ENCODE measurements at regions not wholly inside any gene's neighbourhood (a gene's known extent, or its start where the extent isn't known, plus 50 kb on each side); places are given as distances from the start of the nearest gene placed in this dataset.
"Not testable (repeated sequence)": the region's sequence is repeated elsewhere in the genome, so short reads cannot be mapped to it uniquely, and the experiment has no call there.

DNA sequence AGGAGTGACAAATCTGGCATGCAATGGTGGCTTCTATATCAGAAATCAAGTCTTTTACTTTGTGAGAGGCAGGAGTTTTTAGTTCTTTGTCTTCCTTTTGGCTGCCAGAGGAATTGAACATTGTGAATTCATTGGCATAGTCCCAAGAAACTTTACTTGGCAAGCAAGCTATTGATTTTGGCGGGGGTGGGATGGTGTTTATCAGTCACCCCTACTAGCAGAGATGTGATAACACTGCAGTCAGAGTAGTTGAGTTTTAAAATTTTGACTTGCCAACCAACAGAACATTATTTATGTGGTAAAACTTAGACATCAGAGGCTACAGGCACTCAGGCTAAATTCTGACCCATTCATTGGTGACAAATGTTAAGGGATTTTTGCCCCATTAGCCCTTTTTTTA lies 129.2 kb downstream of the FAM72B start:
- not testable (repeated sequence) for H3K9me2 ChIP-seq (ENCODE audit: low read depth, low read length); H3K4me3 ChIP-seq (ENCODE audit: low read depth, low read length, poor library complexity, severe bottlenecking); H4K20me1 ChIP-seq (ENCODE audit: insufficient read depth, low read length); H3K4me1 ChIP-seq (ENCODE audit: insufficient read depth, low read length, severe bottlenecking); H3K27me3 ChIP-seq (ENCODE audit: insufficient read depth, low read length); H2AFZ ChIP-seq (ENCODE audit: low read length); H3K36me3 ChIP-seq (ENCODE audit: insufficient read depth, low read length); H3K9ac ChIP-seq (ENCODE audit: low read length); H3K27ac ChIP-seq (ENCODE audit: low read depth, low read length, poor library complexity, severe bottlenecking); H3K79me2 ChIP-seq (ENCODE audit: insufficient read depth, low read length); H3K9me3 ChIP-seq (ENCODE audit: low read length); H3F3A ChIP-seq (ENCODE audit: insufficient read depth, low read length); H3K4me2 ChIP-seq (ENCODE audit: low read length)

GRCh38 chr1:121066925-121067324 lies 117.2 kb downstream of the FAM72B start:
- not testable (repeated sequence) for H2AFZ ChIP-seq (ENCODE audit: low read length); H3K79me2 ChIP-seq (ENCODE audit: insufficient read depth, low read length); H3K9ac ChIP-seq (ENCODE audit: low read length); H3K36me3 ChIP-seq (ENCODE audit: insufficient read depth, low read length); H3K27me3 ChIP-seq (ENCODE audit: insufficient read depth, low read length); H3F3A ChIP-seq (ENCODE audit: insufficient read depth, low read length); H3K27ac ChIP-seq (ENCODE audit: low read depth, low read length, poor library complexity, severe bottlenecking); H3K4me1 ChIP-seq (ENCODE audit: insufficient read depth, low read length, severe bottlenecking); H3K9me3 ChIP-seq (ENCODE audit: low read length); H4K20me1 ChIP-seq (ENCODE audit: insufficient read depth, low read length); H3K9me2 ChIP-seq (ENCODE audit: low read depth, low read length); H3K4me3 ChIP-seq (ENCODE audit: low read depth, low read length, poor library complexity, severe bottlenecking); H3K4me2 ChIP-seq (ENCODE audit: low read length)

DNA sequence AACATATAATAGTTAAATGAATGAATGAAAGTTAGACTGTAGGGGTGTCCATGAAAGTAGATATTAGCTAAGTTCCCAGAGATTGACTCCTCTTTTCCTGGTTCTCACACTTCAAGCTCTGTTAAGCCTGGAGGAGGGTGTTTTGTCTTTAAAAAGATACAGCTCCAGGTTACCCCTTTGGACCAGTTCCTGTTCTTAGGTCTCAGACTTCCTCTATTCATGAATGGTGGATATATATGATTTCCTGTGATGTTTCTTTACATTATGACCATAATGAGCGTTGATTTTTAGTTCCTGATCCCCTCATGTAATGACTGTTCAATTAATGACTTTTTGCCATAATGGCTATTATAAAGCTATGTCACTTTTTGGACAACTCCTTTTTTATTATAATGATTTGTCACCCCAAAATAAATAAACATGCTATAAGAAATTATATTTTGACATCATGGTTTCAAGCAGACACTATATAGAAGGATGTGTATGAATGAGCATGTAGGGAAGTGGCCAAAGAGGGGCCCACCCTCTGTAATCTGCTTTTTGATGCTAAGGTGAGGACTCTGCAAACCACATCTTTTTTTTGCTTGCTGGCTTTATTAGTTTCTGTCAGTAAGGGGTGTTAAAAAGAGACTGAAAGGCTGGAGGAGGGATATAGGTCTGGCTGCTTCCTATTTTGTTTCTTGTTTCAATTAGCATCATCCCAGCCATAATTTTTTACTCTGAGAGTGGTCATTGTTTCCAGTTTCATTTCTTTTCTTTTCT lies 115.2 kb downstream of the FAM72B start:
- not testable (repeated sequence) for H3K9me2 ChIP-seq (ENCODE audit: low read depth, low read length); H3K36me3 ChIP-seq (ENCODE audit: insufficient read depth, low read length); H3K9me3 ChIP-seq (ENCODE audit: low read length); H3K79me2 ChIP-seq (ENCODE audit: insufficient read depth, low read length); H3K27ac ChIP-seq (ENCODE audit: low read depth, low read length, poor library complexity, severe bottlenecking); H3K4me2 ChIP-seq (ENCODE audit: low read length); H3K4me1 ChIP-seq (ENCODE audit: insufficient read depth, low read length, severe bottlenecking); H3F3A ChIP-seq (ENCODE audit: insufficient read depth, low read length); H4K20me1 ChIP-seq (ENCODE audit: insufficient read depth, low read length); H2AFZ ChIP-seq (ENCODE audit: low read length); H3K9ac ChIP-seq (ENCODE audit: low read length); H3K4me3 ChIP-seq (ENCODE audit: low read depth, low read length, poor library complexity, severe bottlenecking); H3K27me3 ChIP-seq (ENCODE audit: insufficient read depth, low read length)

GRCh38 chr1:121073852-121074251 lies 110.3 kb downstream of the FAM72B start:
- not testable (repeated sequence) for H3K9me2 ChIP-seq (ENCODE audit: low read depth, low read length); H2AFZ ChIP-seq (ENCODE audit: low read length); H3K36me3 ChIP-seq (ENCODE audit: insufficient read depth, low read length); H3K27ac ChIP-seq (ENCODE audit: low read depth, low read length, poor library complexity, severe bottlenecking); H3F3A ChIP-seq (ENCODE audit: insufficient read depth, low read length); H4K20me1 ChIP-seq (ENCODE audit: insufficient read depth, low read length); H3K4me3 ChIP-seq (ENCODE audit: low read depth, low read length, poor library complexity, severe bottlenecking); H3K79me2 ChIP-seq (ENCODE audit: insufficient read depth, low read length); H3K27me3 ChIP-seq (ENCODE audit: insufficient read depth, low read length); H3K4me2 ChIP-seq (ENCODE audit: low read length); H3K4me1 ChIP-seq (ENCODE audit: insufficient read depth, low read length, severe bottlenecking); H3K9ac ChIP-seq (ENCODE audit: low read length); H3K9me3 ChIP-seq (ENCODE audit: low read length)

GRCh38 chr1:121075254-121075805 lies 108.8 kb downstream of the FAM72B start:
- not testable (repeated sequence) for H2AFZ ChIP-seq (ENCODE audit: low read length); H3F3A ChIP-seq (ENCODE audit: insufficient read depth, low read length); H3K9me2 ChIP-seq (ENCODE audit: low read depth, low read length); H3K9me3 ChIP-seq (ENCODE audit: low read length); H3K36me3 ChIP-seq (ENCODE audit: insufficient read depth, low read length); H4K20me1 ChIP-seq (ENCODE audit: insufficient read depth, low read length); H3K4me1 ChIP-seq (ENCODE audit: insufficient read depth, low read length, severe bottlenecking); H3K9ac ChIP-seq (ENCODE audit: low read length); H3K27me3 ChIP-seq (ENCODE audit: insufficient read depth, low read length); H3K4me2 ChIP-seq (ENCODE audit: low read length); H3K4me3 ChIP-seq (ENCODE audit: low read depth, low read length, poor library complexity, severe bottlenecking); H3K79me2 ChIP-seq (ENCODE audit: insufficient read depth, low read length); H3K27ac ChIP-seq (ENCODE audit: low read depth, low read length, poor library complexity, severe bottlenecking)

GRCh38 chr1:121076674-121077073 lies 107.5 kb downstream of the FAM72B start:
- not testable (repeated sequence) for H2AFZ ChIP-seq (ENCODE audit: low read length); H4K20me1 ChIP-seq (ENCODE audit: insufficient read depth, low read length); H3K36me3 ChIP-seq (ENCODE audit: insufficient read depth, low read length); H3K4me1 ChIP-seq (ENCODE audit: insufficient read depth, low read length, severe bottlenecking); H3K27ac ChIP-seq (ENCODE audit: low read depth, low read length, poor library complexity, severe bottlenecking); H3K79me2 ChIP-seq (ENCODE audit: insufficient read depth, low read length); H3K9ac ChIP-seq (ENCODE audit: low read length); H3K4me3 ChIP-seq (ENCODE audit: low read depth, low read length, poor library complexity, severe bottlenecking); H3K27me3 ChIP-seq (ENCODE audit: insufficient read depth, low read length); H3K9me3 ChIP-seq (ENCODE audit: low read length); H3F3A ChIP-seq (ENCODE audit: insufficient read depth, low read length); H3K9me2 ChIP-seq (ENCODE audit: low read depth, low read length); H3K4me2 ChIP-seq (ENCODE audit: low read length)

DNA sequence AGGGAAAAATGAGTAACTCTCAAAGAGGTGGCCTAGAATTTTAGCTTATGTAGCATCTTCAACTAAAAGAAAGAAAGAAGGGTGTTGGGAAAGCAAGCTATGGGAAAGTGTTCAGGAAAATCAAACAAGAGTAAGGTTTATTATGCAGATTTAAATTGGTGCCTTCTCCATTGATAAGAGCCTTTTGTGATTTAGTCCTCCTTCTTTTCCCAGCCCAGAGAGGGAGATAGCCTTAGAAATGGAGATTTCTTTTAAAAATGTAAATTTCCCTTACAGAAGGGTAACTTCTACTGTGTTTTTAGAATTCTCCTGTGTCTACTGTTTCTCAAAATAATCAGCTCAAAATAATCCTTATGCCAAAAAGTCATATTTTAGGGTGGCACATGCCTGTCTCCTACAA lies 104.5 kb downstream of the FAM72B start:
- H3K4me3 ChIP-seq (ENCODE audit: low read depth, low read length, poor library complexity, severe bottlenecking); H4K20me1 ChIP-seq (ENCODE audit: insufficient read depth, low read length); H3K4me1 ChIP-seq (ENCODE audit: insufficient read depth, low read length, severe bottlenecking); H2AFZ ChIP-seq (ENCODE audit: low read length); H3K27ac ChIP-seq (ENCODE audit: low read depth, low read length, poor library complexity, severe bottlenecking); H3K9me3 ChIP-seq (ENCODE audit: low read length); H3K27me3 ChIP-seq (ENCODE audit: insufficient read depth, low read length); H3K79me2 ChIP-seq (ENCODE audit: insufficient read depth, low read length); H3K4me2 ChIP-seq (ENCODE audit: low read length); H3K36me3 ChIP-seq (ENCODE audit: insufficient read depth, low read length); H3K9ac ChIP-seq (ENCODE audit: low read length); H3F3A ChIP-seq (ENCODE audit: insufficient read depth, low read length); H3K9me2 ChIP-seq (ENCODE audit: low read depth, low read length): not testable (repeated sequence)
